Endothelial cell of umbilical vein (primary cell): ENCODE measurements at regions not wholly inside any gene's neighbourhood (a gene's known extent, or its start where the extent isn't known, plus 50 kb on each side); places are given as distances from the start of the nearest gene placed in this dataset.

Experiments
- BruUV-seq: library from RNA; stranded (reverse); fragments of 400-500 nt; replicated peaks from 2 replicates; lab custom pipeline; 2021; lab: Mats Ljungman, UMichigan
- CTCF ChIA-PET: fragments of 300-600, 350-600 bp; sonication (Branson Sonifier 250); formaldehyde crosslinking; loops from one replicate; lab custom pipeline; 2021; ENCODE audit warnings: antibody characterized with exemption, inconsistent platforms; lab: Charles Lee
- POLR2A ChIA-PET: fragments of 300-600, 350-600 bp; sonication (Branson Sonifier 250); formaldehyde crosslinking; loops from one replicate; lab custom pipeline; 2021; ENCODE audit warnings: antibody characterized with exemption, inconsistent platforms; lab: Charles Lee
- DNase-seq: peaks from one replicate; pipeline ENCODE4 v3.0.0-alpha.2; 2011; ENCODE audit warnings: low read depth, low spot score
- FAIRE-seq: peaks from 2 replicates; lab custom pipeline; 2011; peaks lifted over from hg19 to GRCh38; lab: Jason Lieb, UNC
- H2AFZ ChIP-seq: 2 replicates; pipeline ENCODE4 v1.6.0; 2012; ENCODE audit warnings: low read depth, low read length, control low read depth, inconsistent platforms
- H3K27ac ChIP-seq: 2 replicates; pipeline ENCODE4 v1.5.1; 2011; ENCODE audit warnings: low read depth, mild to moderate bottlenecking, control low read depth, low read length, moderate library complexity; ENCODE audit not compliant: insufficient read depth
- H3K27me3 ChIP-seq, 2 experiments: 2 replicates each; pipeline versions ENCODE4 v1.6.0 to v1.6.1; 2011; ENCODE audit warnings: low read length in 2 of 2, mixed read lengths in 1 of 2; ENCODE audit not compliant: control insufficient read depth in 2 of 2, insufficient read depth in 2 of 2
- H3K36me3 ChIP-seq, 2 experiments: 2 replicates in 1 of 2; 3 replicates in 1 of 2; pipeline ENCODE4 v1.5.1; 2011; ENCODE audit warnings: low read length in 2 of 2, mild to moderate bottlenecking in 1 of 2, moderate library complexity in 1 of 2; ENCODE audit not compliant: control insufficient read depth in 2 of 2, insufficient read depth in 2 of 2; ENCODE audit errors: extremely low read depth in 1 of 2
- H3K4me1 ChIP-seq: 3 replicates; pipeline ENCODE4 v1.5.1; 2011; ENCODE audit warnings: mild to moderate bottlenecking, low read length; ENCODE audit not compliant: control insufficient read depth, insufficient read depth; ENCODE audit errors: extremely low read depth
- H3K4me2 ChIP-seq: 2 replicates; pipeline ENCODE4 v1.6.1; 2011; ENCODE audit warnings: low read length, control low read depth, mixed read lengths; ENCODE audit not compliant: insufficient read depth
- H3K4me3 ChIP-seq, 3 experiments: fragments of 200-600 bp in 1 of 3; sonication (generic), shearing (Covaris generic) in 1 of 3; replicated peaks in 1 of 3; 2 replicates each; pipeline ENCODE4 v1.5.1; 2011 to 2016; ENCODE audit warnings: control low read depth in 3 of 3, low read length in 3 of 3, mild to moderate bottlenecking in 2 of 3, inconsistent platforms in 1 of 3, low read depth in 1 of 3, moderate library complexity in 1 of 3; ENCODE audit not compliant: insufficient read depth in 1 of 3
- H3K79me2 ChIP-seq: 2 replicates; pipeline ENCODE4 v1.6.0; 2012; ENCODE audit warnings: low read length, inconsistent platforms; ENCODE audit not compliant: control insufficient read depth, insufficient read depth
- H3K9ac ChIP-seq: replicated peaks from 2 replicates; pipeline ENCODE3; 2011; ENCODE audit warnings: low read length, control low read depth; ENCODE audit not compliant: insufficient read depth; ENCODE audit errors: extremely low read depth
- H3K9me1 ChIP-seq: replicated peaks from 3 replicates; pipeline ENCODE4 v1.6.0; 2011; ENCODE audit warnings: mild to moderate bottlenecking, low read length; ENCODE audit not compliant: control insufficient read depth, insufficient read depth; ENCODE audit errors: extremely low read depth
- H3K9me3 ChIP-seq: replicated peaks from 2 replicates; pipeline ENCODE4 v1.5.1; 2012; ENCODE audit warnings: low read length, inconsistent platforms; ENCODE audit not compliant: control insufficient read depth, insufficient read depth
- H4K20me1 ChIP-seq: replicated peaks from 2 replicates; pipeline ENCODE3; 2011; ENCODE audit warnings: mild to moderate bottlenecking, low read length; ENCODE audit not compliant: control insufficient read depth, insufficient read depth; ENCODE audit errors: extremely low read depth
- EZH2 ChIP-seq: IDR thresholded peaks from 2 replicates; pipeline ENCODE4 v1.6.1; 2012; ENCODE audit warnings: borderline replicate concordance, low read depth, mild to moderate bottlenecking, moderate library complexity, low read length, inconsistent platforms; ENCODE audit not compliant: severe bottlenecking
- FOS ChIP-seq: IDR thresholded peaks from 2 replicates; pipeline ENCODE4 v1.6.1; 2011; ENCODE audit warnings: mild to moderate bottlenecking, low read length, moderate library complexity, borderline replicate concordance; ENCODE audit not compliant: insufficient read depth
- GATA2 ChIP-seq: IDR thresholded peaks from 2 replicates; pipeline ENCODE4 v1.7.0; 2011; ENCODE audit warnings: low read depth, mild to moderate bottlenecking, moderate library complexity, mixed read lengths, low read length; ENCODE audit not compliant: insufficient read length, insufficient read depth
- JUN ChIP-seq: IDR thresholded peaks from 2 replicates; pipeline ENCODE4 v1.6.1; 2011; ENCODE audit warnings: borderline replicate concordance, low read depth; ENCODE audit not compliant: insufficient read length, insufficient read depth
- MYC ChIP-seq: IDR thresholded peaks from one replicate; pipeline ENCODE4 v1.6.1; 2011; ENCODE audit warnings: mild to moderate bottlenecking, low read depth, low read length
- POLR2A ChIP-seq: IDR thresholded peaks from 2 replicates; pipeline ENCODE4 v1.6.1; 2012; ENCODE audit warnings: low read depth, mild to moderate bottlenecking, control low read depth, low read length
- POLR2AphosphoS5 ChIP-seq: IDR thresholded peaks from 2 replicates; pipeline ENCODE4 v1.6.1; 2012; ENCODE audit warnings: low read depth, mild to moderate bottlenecking, control low read depth, low read length, moderate library complexity; ENCODE audit not compliant: insufficient read depth
- dilution Hi-C: fragments of 300-500 bp; cut with MboI; formaldehyde crosslinking; loops from one replicate; pipeline ENCODE4 v1.15.0; 2019; ENCODE audit warnings: low sequenced_read_pairs; ENCODE audit not compliant: extremely low pct_ligation_motif_present
- intact Hi-C: fragments of 100-400 bp; cut with micrococcal nuclease; formaldehyde crosslinking; loops from one replicate; pipeline ENCODE4 v1.10.0; 2022
- TF ChIP-seq, protein P1 (sequence below): IDR thresholded peaks from 2 replicates; pipeline ENCODE4 v1.6.1; 2011; ENCODE audit not compliant: insufficient read depth, insufficient read length
- TF ChIP-seq, protein P2 (sequence below), 2 donors: IDR thresholded peaks; 1 replicate in 1 of 2; 2 replicates in 1 of 2; pipeline ENCODE4 v1.5.1; 2011; ENCODE audit warnings: low read length in 2 of 2, mild to moderate bottlenecking in 2 of 2, moderate library complexity in 2 of 2, control low read depth in 1 of 2, inconsistent platforms in 1 of 2, low read depth in 1 of 2; ENCODE audit not compliant: insufficient read depth in 1 of 2; ENCODE audit errors: extremely low read depth in 1 of 2

DNA sequence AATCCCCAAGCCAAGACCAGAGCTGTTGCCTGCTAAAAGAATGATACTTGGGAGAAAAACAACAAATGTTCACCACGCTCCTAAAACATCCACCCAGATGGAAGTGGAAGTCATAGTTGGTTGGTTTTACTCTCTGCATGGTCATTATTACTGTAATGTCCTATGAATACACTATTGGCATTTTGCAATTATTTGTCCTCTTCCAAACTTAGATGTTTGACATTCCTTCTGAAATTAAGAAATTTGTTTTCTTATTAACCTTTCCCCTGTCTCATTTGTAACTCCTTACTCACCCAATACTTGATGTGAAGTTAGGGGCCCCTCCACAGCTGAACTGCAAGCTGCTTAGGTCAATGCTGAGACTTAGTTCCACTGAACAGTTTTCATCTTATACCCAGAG lies 383.3 kb downstream of the INHBA start:
- Histone ChIP-seq H3K4me1 (no peaks in the 10 kb centered on the region), H2AFZ (no peak overlapping the region), H3K27ac (no peak overlapping the region), H3K27me3 (no peaks in the 10 kb centered on the region), H3K4me3 (no peak overlapping the region), H3K9me1 (no peaks in the 10 kb centered on the region), H3K4me2 (no peak overlapping the region), H3K9me3 (no peaks in the 10 kb centered on the region), H3K36me3 (no peaks in the 10 kb centered on the region), H3K9ac (no peak overlapping the region), H3K79me2 (no peaks in the 10 kb centered on the region), H4K20me1 (no peaks in the 10 kb centered on the region)
- CTCF ChIA-PET = interaction anchor here (1.4 kb wide), 1 partner anchor 9 kb away, joined by 3 read pairs; no protein-coding TSS in a partner anchor
- no TSS peak for BruUV-seq
- intact Hi-C loops (loop anchor here (5.0 kb wide), 1 partner anchor 378 kb away; no protein-coding TSS in a partner anchor), dilution Hi-C loops (no loop called here)
- FAIRE-seq (no peak), DNase-seq (no peak)
- TF ChIP-seq POLR2AphosphoS5 = no peak
- POLR2A ChIA-PET = no interaction called here

DNA sequence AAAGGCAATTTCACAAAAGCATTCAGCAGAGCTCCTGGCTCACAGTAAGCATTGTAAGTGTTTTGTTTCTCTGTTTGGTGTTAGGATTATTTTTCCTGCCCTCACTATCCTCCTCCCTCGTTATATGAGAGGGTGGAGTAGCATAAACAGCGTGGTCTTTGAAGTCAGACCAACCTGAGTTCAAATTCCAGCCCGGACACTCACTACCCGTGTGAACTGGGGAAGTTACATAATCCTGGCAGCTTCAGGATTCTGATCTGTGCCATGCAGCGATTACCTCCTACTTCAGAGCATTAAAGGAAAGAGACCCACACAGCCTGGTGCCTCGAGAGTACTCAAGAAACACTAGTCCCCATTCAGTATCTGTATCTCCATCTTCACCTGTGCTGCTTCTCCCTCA lies 386.5 kb downstream of the INHBA start:
- no peaks in the 10 kb centered on the region for H3K79me2 ChIP-seq
- no peak for FAIRE-seq
- ChIA-PET POLR2A (no interaction called here), CTCF (interaction anchor here (1.0 to 1.5 kb wide), 2 partner anchors 13 to 380 kb away, joined by 3 read pairs; no protein-coding TSS in a partner anchor)
- BruUV-seq = no TSS peak
- H3K27ac ChIP-seq = no peak overlapping the region
- DNase-seq = no peak
- H3K9ac ChIP-seq = no peak overlapping the region
- dilution Hi-C loops (no loop called here), intact Hi-C loops (loop anchor here (5.0 kb wide), 1 partner anchor 381 kb away; no protein-coding TSS in a partner anchor)
- no peak overlapping the region for H3K4me2 ChIP-seq
- no peak for TF ChIP-seq JUN
- no peak for TF ChIP-seq MYC
- no peak for TF ChIP-seq EZH2
- no peak for TF ChIP-seq FOS
- no peak for TF ChIP-seq POLR2AphosphoS5
- TF ChIP-seq POLR2A = no peak
- TF ChIP-seq, protein P1, sequence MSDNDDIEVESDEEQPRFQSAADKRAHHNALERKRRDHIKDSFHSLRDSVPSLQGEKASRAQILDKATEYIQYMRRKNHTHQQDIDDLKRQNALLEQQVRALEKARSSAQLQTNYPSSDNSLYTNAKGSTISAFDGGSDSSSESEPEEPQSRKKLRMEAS = no peak
- no peak for TF ChIP-seq GATA2
- TF ChIP-seq, protein P2, sequence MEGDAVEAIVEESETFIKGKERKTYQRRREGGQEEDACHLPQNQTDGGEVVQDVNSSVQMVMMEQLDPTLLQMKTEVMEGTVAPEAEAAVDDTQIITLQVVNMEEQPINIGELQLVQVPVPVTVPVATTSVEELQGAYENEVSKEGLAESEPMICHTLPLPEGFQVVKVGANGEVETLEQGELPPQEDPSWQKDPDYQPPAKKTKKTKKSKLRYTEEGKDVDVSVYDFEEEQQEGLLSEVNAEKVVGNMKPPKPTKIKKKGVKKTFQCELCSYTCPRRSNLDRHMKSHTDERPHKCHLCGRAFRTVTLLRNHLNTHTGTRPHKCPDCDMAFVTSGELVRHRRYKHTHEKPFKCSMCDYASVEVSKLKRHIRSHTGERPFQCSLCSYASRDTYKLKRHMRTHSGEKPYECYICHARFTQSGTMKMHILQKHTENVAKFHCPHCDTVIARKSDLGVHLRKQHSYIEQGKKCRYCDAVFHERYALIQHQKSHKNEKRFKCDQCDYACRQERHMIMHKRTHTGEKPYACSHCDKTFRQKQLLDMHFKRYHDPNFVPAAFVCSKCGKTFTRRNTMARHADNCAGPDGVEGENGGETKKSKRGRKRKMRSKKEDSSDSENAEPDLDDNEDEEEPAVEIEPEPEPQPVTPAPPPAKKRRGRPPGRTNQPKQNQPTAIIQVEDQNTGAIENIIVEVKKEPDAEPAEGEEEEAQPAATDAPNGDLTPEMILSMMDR (IDR thresholded peaks at IDR 0.05; ENCODE audit: extremely low read depth in 1 of 2, insufficient read depth in 1 of 2, low read depth in 1 of 2, low read length in 2 of 2) = no peak
- no peaks in the 10 kb centered on the region for H3K36me3 ChIP-seq
- no peaks in the 10 kb centered on the region for H3K4me1 ChIP-seq
- no peak overlapping the region for H2AFZ ChIP-seq
- H3K27me3 ChIP-seq = no peaks in the 10 kb centered on the region
- no peaks in the 10 kb centered on the region for H3K9me3 ChIP-seq
- no peaks in the 10 kb centered on the region for H3K9me1 ChIP-seq
- H3K4me3 ChIP-seq = no peak overlapping the region
- no peaks in the 10 kb centered on the region for H4K20me1 ChIP-seq
